CD4-positive, alpha-beta memory T cell (primary cell): ENCODE measurements at regions not wholly inside any gene's neighbourhood (a gene's known extent, or its start where the extent isn't known, plus 50 kb on each side); places are given as distances from the start of the nearest gene placed in this dataset.

Source experiments
- CTCF ChIA-PET: fragments of 350-600 bp; sonication (Branson Sonifier 250); formaldehyde crosslinking; loops from one replicate; lab custom pipeline; 2021; ENCODE audit warnings: inconsistent platforms; ENCODE audit not compliant: partially characterized antibody; lab: Charles Lee
- POLR2A ChIA-PET: fragments of 350-600 bp; sonication (Branson Sonifier 250); formaldehyde crosslinking; loops from one replicate; lab custom pipeline; 2021; ENCODE audit not compliant: partially characterized antibody; lab: Charles Lee
- DNase-seq, 5 donors: peaks; one replicate each; pipeline versions ENCODE4 v3.0.0 to v3.0.0-alpha.2; 2020 to 2022; ENCODE audit warnings: mixed read lengths in 1 of 5
- H3K27ac ChIP-seq: one replicate; pipeline ENCODE4 v1.7.0; 2013; ENCODE audit warnings: low read depth, low read length
- H3K27me3 ChIP-seq: 2 replicates; pipeline ENCODE4 v1.7.0; 2013; ENCODE audit warnings: mild to moderate bottlenecking, low read length, moderate library complexity; ENCODE audit not compliant: insufficient read depth
- H3K36me3 ChIP-seq: 2 replicates; pipeline ENCODE4 v1.7.0; 2013; ENCODE audit warnings: mild to moderate bottlenecking, low read length, moderate library complexity; ENCODE audit not compliant: insufficient read depth
- H3K4me1 ChIP-seq: 2 replicates; pipeline ENCODE4 v1.7.0; 2013; ENCODE audit warnings: mild to moderate bottlenecking, low read length, moderate library complexity; ENCODE audit not compliant: insufficient read depth
- H3K4me3 ChIP-seq, 2 donors: one replicate each; pipeline ENCODE4 v1.7.0; 2013; ENCODE audit warnings: low read length in 2 of 2, mild to moderate bottlenecking in 1 of 2
- H3K9me3 ChIP-seq, 2 donors: one replicate each; pipeline ENCODE4 v1.7.0; 2013; ENCODE audit warnings: low read length in 2 of 2, control low read depth in 1 of 2; ENCODE audit not compliant: control insufficient read depth in 1 of 2
- H3K27ac Mint-ChIP-seq, 7 donors: one replicate each; pipeline ENCODE4 v1.8.0; 2020 to 2021; ENCODE audit warnings: mixed read lengths in 7 of 7, mild to moderate bottlenecking in 6 of 7, inconsistent platforms in 3 of 7, moderate library complexity in 3 of 7
- H3K27me3 Mint-ChIP-seq, 2 donors: one replicate each; pipeline ENCODE4 v1.8.0; 2020 to 2021; ENCODE audit warnings: mixed read lengths in 2 of 2
- H3K36me3 Mint-ChIP-seq, 2 donors: one replicate each; pipeline ENCODE4 v1.8.0; 2020 to 2021; ENCODE audit warnings: mixed read lengths in 2 of 2, inconsistent platforms in 1 of 2, mild to moderate bottlenecking in 1 of 2
- H3K4me1 Mint-ChIP-seq, 4 donors: one replicate each; pipeline ENCODE4 v1.8.0; 2020 to 2021; ENCODE audit warnings: mixed read lengths in 4 of 4, mild to moderate bottlenecking in 1 of 4
- H3K4me3 Mint-ChIP-seq, 8 donors: one replicate each; pipeline ENCODE4 v1.8.0; 2020 to 2021; ENCODE audit warnings: mixed read lengths in 8 of 8, mild to moderate bottlenecking in 7 of 8, moderate library complexity in 6 of 8, inconsistent platforms in 3 of 8
- H3K9me3 Mint-ChIP-seq, 8 donors: one replicate each; pipeline ENCODE4 v1.8.0; 2020 to 2021; ENCODE audit warnings: mixed read lengths in 8 of 8, mild to moderate bottlenecking in 5 of 8, inconsistent platforms in 3 of 8, moderate library complexity in 1 of 8
- intact Hi-C: fragments of 100-400 bp; cut with micrococcal nuclease; formaldehyde crosslinking; loops from one replicate; pipeline ENCODE4 v1.15.1; 2023

GRCh38 chr10:83995738-83996331 lies 143.5 kb upstream of the GHITM start:
- H3K27me3 Mint-ChIP-seq: no peaks in the 10 kb centered on the region
- H3K4me3 Mint-ChIP-seq: peak overlapping the region in 6 of 8 donors; percentile 2 to 55 (median 30)
- no peaks in the 10 kb centered on the region for H3K9me3 ChIP-seq
- H3K27ac Mint-ChIP-seq: peak overlapping the region in 5 of 7 donors; percentile 56 to 84 (median 62)
- no peak overlapping the region for H3K27ac ChIP-seq
- ChIA-PET CTCF (interaction anchor here (1.1 to 3.5 kb wide), 4 partner anchors 12 to 29 kb away, joined by 3 to 10 read pairs (median 4); no protein-coding TSS in a partner anchor), POLR2A (interaction anchor here (1.3 kb wide), 1 partner anchor 24 kb away, joined by 6 read pairs; no protein-coding TSS in a partner anchor)
- no peaks in the 10 kb centered on the region for H3K27me3 ChIP-seq
- peaks cover 6 to 15% (median 7%) of the 10 kb centered on the region in 4 donors for H3K4me1 Mint-ChIP-seq
- H3K4me1 ChIP-seq: peaks cover 12% of the 10 kb centered on the region
- H3K36me3 Mint-ChIP-seq: no peaks in the 10 kb centered on the region
- intact Hi-C loops: no loop called here
- peak in 3 of 5 donors; percentile 17 to 43 (median 33) for DNase-seq
- no peaks in the 10 kb centered on the region for H3K36me3 ChIP-seq
- no peak overlapping the region for H3K4me3 ChIP-seq
- H3K9me3 Mint-ChIP-seq: peaks cover 0 to 3% (median 0%) of the 10 kb centered on the region in 8 donors

- H3K4me1 Mint-ChIP-seq: peaks cover 0 to 2% (median 0%) of the 10 kb centered on the region in 4 donors
- Histone ChIP-seq H3K27ac (no peak overlapping the region), H3K9me3 (no peaks in the 10 kb centered on the region), H3K27me3 (no peaks in the 10 kb centered on the region), H3K36me3 (no peaks in the 10 kb centered on the region), H3K4me1 (no peaks in the 10 kb centered on the region), H3K4me3 (no peak overlapping the region)
- ChIA-PET POLR2A (no interaction called here), CTCF (no interaction called here)
- no peaks in the 10 kb centered on the region for H3K36me3 Mint-ChIP-seq
- H3K27ac Mint-ChIP-seq: no peak overlapping the region
- no peak for DNase-seq
- peaks cover 0 to 3% (median 0%) of the 10 kb centered on the region in 8 donors for H3K9me3 Mint-ChIP-seq
- intact Hi-C loops: no loop called here
- H3K4me3 Mint-ChIP-seq: no peak overlapping the region
- H3K27me3 Mint-ChIP-seq: peaks cover 2 to 4% of the 10 kb centered on the region in 2 donors
These were observed 135.1 kb upstream of the GHITM start for GRCh38 chr10:84004221-84004620.

- ChIA-PET CTCF (no interaction called here), POLR2A (no interaction called here)
- Mint-ChIP-seq H3K36me3 (no peaks in the 10 kb centered on the region), H3K27ac (no peak overlapping the region), H3K4me3 (no peak overlapping the region), H3K9me3 (peaks cover 0 to 5% (median under 1%) of the 10 kb centered on the region in 8 donors), H3K4me1 (peaks cover 0 to 2% (median 0%) of the 10 kb centered on the region in 4 donors), H3K27me3 (peaks cover 2 to 4% of the 10 kb centered on the region in 2 donors)
- intact Hi-C loops: no loop called here
- no peak for DNase-seq
- no peaks in the 10 kb centered on the region for H3K27me3 ChIP-seq
- no peak overlapping the region for H3K4me3 ChIP-seq
- no peaks in the 10 kb centered on the region for H3K9me3 ChIP-seq
- H3K27ac ChIP-seq: no peak overlapping the region
- no peaks in the 10 kb centered on the region for H3K4me1 ChIP-seq
- no peaks in the 10 kb centered on the region for H3K36me3 ChIP-seq
These were observed 133.9 kb upstream of the GHITM start for GRCh38 chr10:84005403-84005802.

GRCh38 chr10:84007482-84007881 lies 131.8 kb upstream of the GHITM start:
- no peak overlapping the region for H3K4me3 Mint-ChIP-seq
- H3K4me3 ChIP-seq: no peak overlapping the region
- POLR2A ChIA-PET: no interaction called here
- intact Hi-C loops: no loop called here
- H3K27ac Mint-ChIP-seq: no peak overlapping the region
- no peak overlapping the region for H3K27ac ChIP-seq
- H3K36me3 ChIP-seq: no peaks in the 10 kb centered on the region
- no peaks in the 10 kb centered on the region for H3K9me3 ChIP-seq
- no peaks in the 10 kb centered on the region for H3K27me3 ChIP-seq
- H3K4me1 ChIP-seq: no peaks in the 10 kb centered on the region
- H3K9me3 Mint-ChIP-seq: peaks cover 0 to 4% (median 0%) of the 10 kb centered on the region in 8 donors
- DNase-seq: no peak
- peaks cover 0 to 2% (median 0%) of the 10 kb centered on the region in 4 donors for H3K4me1 Mint-ChIP-seq
- H3K27me3 Mint-ChIP-seq: peaks cover 0 to 6% of the 10 kb centered on the region in 2 donors
- H3K36me3 Mint-ChIP-seq: peaks cover 0 to 3% of the 10 kb centered on the region in 2 donors
- CTCF ChIA-PET: interaction anchor here (1.7 to 2.0 kb wide), 2 partner anchors 8 to 11 kb away, joined by 4 to 6 read pairs; no protein-coding TSS in a partner anchor

- peaks cover 0 to 3% of the 10 kb centered on the region in 2 donors for H3K36me3 Mint-ChIP-seq
- H3K4me1 Mint-ChIP-seq: peaks cover 0 to 10% (median 8%) of the 10 kb centered on the region in 4 donors
- Histone ChIP-seq H3K27me3 (no peaks in the 10 kb centered on the region), H3K27ac (no peak overlapping the region), H3K4me3 (no peak overlapping the region), H3K9me3 (no peaks in the 10 kb centered on the region), H3K4me1 (peaks cover 8% of the 10 kb centered on the region), H3K36me3 (no peaks in the 10 kb centered on the region)
- DNase-seq: peak in 1 of 5 donors; percentile 9
- peaks cover 0 to 4% (median 0%) of the 10 kb centered on the region in 8 donors for H3K9me3 Mint-ChIP-seq
- peak overlapping the region in 1 of 7 donors; percentile 30 for H3K27ac Mint-ChIP-seq
- no peak overlapping the region for H3K4me3 Mint-ChIP-seq
- peaks cover 5 to 9% of the 10 kb centered on the region in 2 donors for H3K27me3 Mint-ChIP-seq
- CTCF ChIA-PET: no interaction called here
- intact Hi-C loops: no loop called here
- POLR2A ChIA-PET: no interaction called here
These were observed 130.4 kb upstream of the GHITM start for GRCh38 chr10:84008878-84009277.

GRCh38 chr10:84012431-84012830 lies 126.9 kb upstream of the GHITM start:
- Mint-ChIP-seq H3K36me3 (peaks cover 0 to 5% of the 10 kb centered on the region in 2 donors), H3K4me3 (no peak overlapping the region), H3K27ac (no peak overlapping the region), H3K27me3 (peaks cover 5 to 10% of the 10 kb centered on the region in 2 donors), H3K9me3 (peaks cover 0 to 6% (median 3%) of the 10 kb centered on the region in 8 donors), H3K4me1 (peaks cover 0 to 13% (median 8%) of the 10 kb centered on the region in 4 donors)
- POLR2A ChIA-PET: no interaction called here
- no peaks in the 10 kb centered on the region for H3K27me3 ChIP-seq
- H3K36me3 ChIP-seq: no peaks in the 10 kb centered on the region
- DNase-seq: no peak
- intact Hi-C loops: no loop called here
- CTCF ChIA-PET: interaction anchor here (2.8 kb wide), 1 partner anchor 18 kb away, joined by 10 read pairs; no protein-coding TSS in a partner anchor
- H3K9me3 ChIP-seq: no peaks in the 10 kb centered on the region
- H3K27ac ChIP-seq: no peak overlapping the region
- H3K4me1 ChIP-seq: peaks cover 8% of the 10 kb centered on the region
- H3K4me3 ChIP-seq: no peak overlapping the region

- Mint-ChIP-seq H3K4me3 (peak overlapping the region in 5 of 8 donors; percentile 5 to 25 (median 10)), H3K36me3 (peaks cover 0 to 7% of the 10 kb centered on the region in 2 donors), H3K9me3 (peaks cover 0 to 9% (median 6%) of the 10 kb centered on the region in 8 donors), H3K27ac (peak overlapping the region in 4 of 7 donors; percentile 52 to 84 (median 72)), H3K27me3 (peaks cover 5 to 10% of the 10 kb centered on the region in 2 donors), H3K4me1 (peaks cover 0 to 13% (median 8%) of the 10 kb centered on the region in 4 donors)
- no peak for DNase-seq
- Histone ChIP-seq H3K4me1 (peaks cover 8% of the 10 kb centered on the region), H3K9me3 (no peaks in the 10 kb centered on the region), H3K36me3 (no peaks in the 10 kb centered on the region), H3K4me3 (no peak overlapping the region), H3K27ac (no peak overlapping the region), H3K27me3 (no peaks in the 10 kb centered on the region)
- ChIA-PET CTCF (interaction anchor here (2.8 kb wide), 1 partner anchor 19 kb away, joined by 10 read pairs; no protein-coding TSS in a partner anchor), POLR2A (no interaction called here)
- intact Hi-C loops: no loop called here
These were observed 126.4 kb upstream of the GHITM start for GRCh38 chr10:84012831-84013458.
